Liver (tissue), 8 donors: ENCODE measurements at regions not wholly inside any gene's neighbourhood (a gene's known extent, or its start where the extent isn't known, plus 50 kb on each side); places are given as distances from the start of the nearest gene placed in this dataset.

ENCODE experiments used
- DNase-seq: peaks from one replicate; pipeline ENCODE4 v3.0.0-alpha.2; 2017; ENCODE audit warnings: low spot score
- H3K27ac ChIP-seq, 2 donors: one replicate each; pipeline ENCODE4 v1.7.0; 2013; ENCODE audit warnings: inconsistent platforms in 2 of 2, low read length in 2 of 2, control low read depth in 1 of 2, low read depth in 1 of 2, mild to moderate bottlenecking in 1 of 2
- H3K27me3 ChIP-seq, 4 donors: one replicate each; pipeline versions ENCODE4 v1.6.1 to v1.7.0; 2013; ENCODE audit warnings: low read length in 3 of 4, inconsistent platforms in 1 of 4, mild to moderate bottlenecking in 1 of 4, moderate library complexity in 1 of 4; ENCODE audit not compliant: control insufficient read depth in 4 of 4, insufficient read depth in 4 of 4
- H3K36me3 ChIP-seq, 4 donors: one replicate each; pipeline versions ENCODE4 v1.6.1 to v1.7.0; 2013; ENCODE audit warnings: low read length in 3 of 4, mild to moderate bottlenecking in 3 of 4, low read depth in 1 of 4, moderate library complexity in 1 of 4; ENCODE audit not compliant: control insufficient read depth in 4 of 4, insufficient read depth in 3 of 4
- H3K4me1 ChIP-seq, 4 donors: one replicate each; pipeline versions ENCODE4 v1.6.1 to v1.7.0; 2013; ENCODE audit warnings: low read length in 3 of 4, mild to moderate bottlenecking in 3 of 4, moderate library complexity in 1 of 4; ENCODE audit not compliant: control insufficient read depth in 4 of 4, insufficient read depth in 4 of 4
- H3K4me3 ChIP-seq, 3 donors: one replicate each; pipeline versions ENCODE4 v1.6.1 to v1.7.0; 2013; ENCODE audit warnings: low read length in 3 of 3, control low read depth in 1 of 3, low read depth in 1 of 3, mild to moderate bottlenecking in 1 of 3
- H3K9ac ChIP-seq, 2 donors: one replicate each; pipeline ENCODE4 v1.7.0; 2013; ENCODE audit warnings: low read length in 2 of 2, mild to moderate bottlenecking in 2 of 2, moderate library complexity in 2 of 2, control low read depth in 1 of 2, low read depth in 1 of 2
- H3K9me3 ChIP-seq, 4 donors: one replicate each; pipeline versions ENCODE4 v1.6.1 to v1.7.0; 2013; ENCODE audit warnings: low read length in 3 of 4; ENCODE audit not compliant: control insufficient read depth in 4 of 4
- ATF3 ChIP-seq: IDR thresholded peaks from 2 replicates; pipeline ENCODE4 v1.6.1; 2016; ENCODE audit warnings: antibody characterized with exemption
- CTCF ChIP-seq: fragments of 150-350 bp; IDR thresholded peaks from 2 replicates; pipeline ENCODE4 v1.5.1; 2017; ENCODE audit warnings: improper control_type of control experiment, low read depth, low read length; ENCODE audit not compliant: missing input control
- EGR1 ChIP-seq, 2 donors: IDR thresholded peaks; 2 replicates each; pipeline ENCODE4 v1.6.1; 2016 to 2018; ENCODE audit warnings: antibody characterized with exemption in 2 of 2, low read depth in 2 of 2
- FOXA1 ChIP-seq: IDR thresholded peaks from 2 replicates; pipeline ENCODE4 v1.6.1; 2016; ENCODE audit warnings: antibody characterized with exemption
- FOXA2 ChIP-seq: IDR thresholded peaks from 2 replicates; pipeline ENCODE4 v1.6.1; 2016; ENCODE audit warnings: antibody characterized with exemption
- GABPA ChIP-seq, 2 donors: IDR thresholded peaks in 1 of 2; conservative IDR thresholded peaks in 1 of 2; 2 replicates each; pipeline ENCODE4 v1.6.1; 2016; ENCODE audit warnings: antibody characterized with exemption in 2 of 2, mild to moderate bottlenecking in 1 of 2, moderate library complexity in 1 of 2
- HNF4A ChIP-seq, 2 donors: conservative IDR thresholded peaks; 2 replicates each; pipeline ENCODE4 v1.6.1; 2016; ENCODE audit warnings: antibody characterized with exemption in 2 of 2, mild to moderate bottlenecking in 2 of 2
- HNF4G ChIP-seq: IDR thresholded peaks from 2 replicates; pipeline ENCODE4 v1.6.1; 2016; ENCODE audit warnings: antibody characterized with exemption
- JUND ChIP-seq, 2 donors: IDR thresholded peaks; 2 replicates each; pipeline ENCODE4 v1.6.1; 2016; ENCODE audit warnings: antibody characterized with exemption in 2 of 2
- NR2F2 ChIP-seq: IDR thresholded peaks from 2 replicates; pipeline ENCODE4 v1.6.1; 2016; ENCODE audit warnings: antibody characterized with exemption
- RAD21 ChIP-seq, 2 donors: IDR thresholded peaks; 2 replicates each; pipeline ENCODE4 v1.6.1; 2016; ENCODE audit warnings: antibody characterized with exemption in 2 of 2, mild to moderate bottlenecking in 2 of 2
- RXRA ChIP-seq, 2 donors: IDR thresholded peaks; 2 replicates each; pipeline ENCODE4 v1.6.1; 2017 to 2018; ENCODE audit warnings: antibody characterized with exemption in 2 of 2, mild to moderate bottlenecking in 1 of 2
- SP1 ChIP-seq: IDR thresholded peaks from 2 replicates; pipeline ENCODE4 v1.6.1; 2018; ENCODE audit warnings: antibody characterized with exemption, mild to moderate bottlenecking
- TAF1 ChIP-seq: conservative IDR thresholded peaks from 2 replicates; pipeline ENCODE4 v1.6.1; 2016; ENCODE audit warnings: antibody characterized with exemption, mild to moderate bottlenecking
- YY1 ChIP-seq: IDR thresholded peaks from 2 replicates; pipeline ENCODE4 v1.6.1; 2016; ENCODE audit warnings: antibody characterized with exemption, mild to moderate bottlenecking
- WGBS: extraction: QIAGEN DNeasy Blood & Tissue Kit; methylation state at CpG from one replicate; pipeline ENCODE4 v1.1.7; 2013; 5-methylcytosine and 5-hydroxymethylcytosine counted together
- TF ChIP-seq, protein P1 (sequence below): IDR thresholded peaks from 2 replicates; pipeline ENCODE4 v1.6.1; 2016; ENCODE audit warnings: antibody characterized with exemption, mild to moderate bottlenecking
- TF ChIP-seq, protein P2 (sequence below): IDR thresholded peaks from 2 replicates; pipeline ENCODE4 v1.6.1; 2016; ENCODE audit warnings: antibody characterized with exemption
- TF ChIP-seq, protein P3 (sequence below): IDR thresholded peaks from 2 replicates; pipeline ENCODE4 v1.6.1; 2016; ENCODE audit warnings: antibody characterized with exemption
- donor health status: healthy.
- donor health status: healthy.
- donor health status: healthy.
- donor health status: healthy.
- donor health status: healthy.

DNA sequence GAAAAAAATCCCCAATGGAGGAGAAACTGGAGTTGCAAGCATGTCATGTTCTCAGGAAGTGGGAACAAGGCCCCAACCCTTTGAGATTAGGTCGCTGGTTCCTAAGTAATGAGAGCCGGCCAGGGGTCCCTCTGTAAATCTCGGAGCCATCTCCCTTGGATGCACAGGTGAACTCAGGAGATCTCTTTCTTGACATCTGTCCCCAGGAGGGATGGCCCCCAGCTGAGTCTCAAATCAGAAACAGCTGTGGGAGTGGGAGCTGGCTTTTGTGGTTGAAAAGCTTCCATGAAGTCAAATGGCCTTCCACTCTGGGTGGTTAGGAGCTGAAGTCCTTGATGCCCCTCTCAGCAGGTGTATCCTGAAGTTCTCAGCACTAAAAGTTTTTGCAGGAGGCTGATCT is 257.1 kb downstream of the BMP7 start:
- Histone ChIP-seq H3K9ac (no peak overlapping the region), H3K9me3 (no peaks in the 10 kb centered on the region), H3K36me3 (no peaks in the 10 kb centered on the region), H3K4me1 (no peaks in the 10 kb centered on the region), H3K27ac (no peak overlapping the region), H3K27me3 (peaks cover 0 to 24% (median 4%) of the 10 kb centered on the region in 4 donors), H3K4me3 (no peak overlapping the region)
- no peak for DNase-seq
- TF ChIP-seq FOXA1, result no peak
- no peak for TF ChIP-seq HNF4A (conservative IDR thresholded peaks at IDR 0.05)
- TF ChIP-seq RAD21 (IDR thresholded peaks at IDR 0.05), result no peak
- no peak for TF ChIP-seq NR2F2
- TF ChIP-seq GABPA (IDR thresholded peaks at IDR 0.05 in 1 of 2, conservative IDR thresholded peaks at IDR 0.05 in 1 of 2), result no peak
- TF ChIP-seq, protein P1, sequence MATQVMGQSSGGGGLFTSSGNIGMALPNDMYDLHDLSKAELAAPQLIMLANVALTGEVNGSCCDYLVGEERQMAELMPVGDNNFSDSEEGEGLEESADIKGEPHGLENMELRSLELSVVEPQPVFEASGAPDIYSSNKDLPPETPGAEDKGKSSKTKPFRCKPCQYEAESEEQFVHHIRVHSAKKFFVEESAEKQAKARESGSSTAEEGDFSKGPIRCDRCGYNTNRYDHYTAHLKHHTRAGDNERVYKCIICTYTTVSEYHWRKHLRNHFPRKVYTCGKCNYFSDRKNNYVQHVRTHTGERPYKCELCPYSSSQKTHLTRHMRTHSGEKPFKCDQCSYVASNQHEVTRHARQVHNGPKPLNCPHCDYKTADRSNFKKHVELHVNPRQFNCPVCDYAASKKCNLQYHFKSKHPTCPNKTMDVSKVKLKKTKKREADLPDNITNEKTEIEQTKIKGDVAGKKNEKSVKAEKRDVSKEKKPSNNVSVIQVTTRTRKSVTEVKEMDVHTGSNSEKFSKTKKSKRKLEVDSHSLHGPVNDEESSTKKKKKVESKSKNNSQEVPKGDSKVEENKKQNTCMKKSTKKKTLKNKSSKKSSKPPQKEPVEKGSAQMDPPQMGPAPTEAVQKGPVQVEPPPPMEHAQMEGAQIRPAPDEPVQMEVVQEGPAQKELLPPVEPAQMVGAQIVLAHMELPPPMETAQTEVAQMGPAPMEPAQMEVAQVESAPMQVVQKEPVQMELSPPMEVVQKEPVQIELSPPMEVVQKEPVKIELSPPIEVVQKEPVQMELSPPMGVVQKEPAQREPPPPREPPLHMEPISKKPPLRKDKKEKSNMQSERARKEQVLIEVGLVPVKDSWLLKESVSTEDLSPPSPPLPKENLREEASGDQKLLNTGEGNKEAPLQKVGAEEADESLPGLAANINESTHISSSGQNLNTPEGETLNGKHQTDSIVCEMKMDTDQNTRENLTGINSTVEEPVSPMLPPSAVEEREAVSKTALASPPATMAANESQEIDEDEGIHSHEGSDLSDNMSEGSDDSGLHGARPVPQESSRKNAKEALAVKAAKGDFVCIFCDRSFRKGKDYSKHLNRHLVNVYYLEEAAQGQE, result no peak
- no peak for TF ChIP-seq ATF3
- TF ChIP-seq CTCF, result no peak
- TF ChIP-seq TAF1, result no peak
- no peak for TF ChIP-seq RXRA (IDR thresholded peaks at IDR 0.05)
- TF ChIP-seq YY1, result no peak
- no peak for TF ChIP-seq HNF4G
- TF ChIP-seq JUND (IDR thresholded peaks at IDR 0.05), result no peak
- TF ChIP-seq EGR1 (IDR thresholded peaks at IDR 0.05; ENCODE audit: low read depth in 2 of 2), result no peak
- no peak for TF ChIP-seq FOXA2
- TF ChIP-seq, protein P2, sequence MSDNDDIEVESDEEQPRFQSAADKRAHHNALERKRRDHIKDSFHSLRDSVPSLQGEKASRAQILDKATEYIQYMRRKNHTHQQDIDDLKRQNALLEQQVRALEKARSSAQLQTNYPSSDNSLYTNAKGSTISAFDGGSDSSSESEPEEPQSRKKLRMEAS, result no peak
- TF ChIP-seq, protein P3, sequence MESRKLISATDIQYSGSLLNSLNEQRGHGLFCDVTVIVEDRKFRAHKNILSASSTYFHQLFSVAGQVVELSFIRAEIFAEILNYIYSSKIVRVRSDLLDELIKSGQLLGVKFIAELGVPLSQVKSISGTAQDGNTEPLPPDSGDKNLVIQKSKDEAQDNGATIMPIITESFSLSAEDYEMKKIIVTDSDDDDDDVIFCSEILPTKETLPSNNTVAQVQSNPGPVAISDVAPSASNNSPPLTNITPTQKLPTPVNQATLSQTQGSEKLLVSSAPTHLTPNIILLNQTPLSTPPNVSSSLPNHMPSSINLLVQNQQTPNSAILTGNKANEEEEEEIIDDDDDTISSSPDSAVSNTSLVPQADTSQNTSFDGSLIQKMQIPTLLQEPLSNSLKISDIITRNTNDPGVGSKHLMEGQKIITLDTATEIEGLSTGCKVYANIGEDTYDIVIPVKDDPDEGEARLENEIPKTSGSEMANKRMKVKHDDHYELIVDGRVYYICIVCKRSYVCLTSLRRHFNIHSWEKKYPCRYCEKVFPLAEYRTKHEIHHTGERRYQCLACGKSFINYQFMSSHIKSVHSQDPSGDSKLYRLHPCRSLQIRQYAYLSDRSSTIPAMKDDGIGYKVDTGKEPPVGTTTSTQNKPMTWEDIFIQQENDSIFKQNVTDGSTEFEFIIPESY, result no peak
- no peak for TF ChIP-seq SP1
- 56% methylated on average over 3 of the region's 3 CpGs for WGBS
